ENCODE measurements at regions not wholly inside any gene's neighbourhood (a gene's known extent, or its start where the extent isn't known, plus 50 kb on each side); places are given as distances from the start of the nearest gene placed in this dataset.

DNA sequence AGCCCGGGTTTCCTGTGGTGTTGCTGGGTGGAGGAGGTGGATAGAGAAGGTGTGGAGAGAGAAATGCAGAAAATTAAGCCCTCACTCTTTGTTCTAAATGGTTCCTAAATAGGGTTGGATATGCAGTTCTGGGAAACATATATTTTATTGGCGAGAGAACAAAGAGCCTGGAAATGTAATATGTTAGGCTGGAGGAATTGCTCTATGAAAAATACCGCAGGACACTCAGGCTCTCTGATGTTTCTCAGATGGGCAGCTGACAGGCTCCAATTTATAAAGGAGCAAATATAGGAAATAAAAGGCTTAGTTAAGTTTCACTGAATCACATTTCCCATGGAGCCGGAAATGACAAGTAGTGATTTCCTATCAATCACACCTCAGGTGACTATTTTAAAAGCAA, 428.0 kb downstream of the TMEM135 start (continued):
- TF ChIP-seq SIN3A (conservative IDR thresholded peaks at IDR 0.05 in 1 of 2, IDR thresholded peaks at IDR 0.05 in 1 of 2; ENCODE audit: low read depth in 1 of 2, low read length in 2 of 2) (no peak), EP300 (IDR thresholded peaks at IDR 0.05; ENCODE audit: borderline replicate concordance in 1 of 2, low read depth in 2 of 2, low read length in 2 of 2) (no peak), POU5F1 (IDR thresholded peaks at IDR 0.05; ENCODE audit: low read depth, low read length) (no peak), RBBP5 (IDR thresholded peaks at IDR 0.05; ENCODE audit: borderline replicate concordance, low read depth, low read length) (no peak)
- TF ChIP-seq, protein P1, sequence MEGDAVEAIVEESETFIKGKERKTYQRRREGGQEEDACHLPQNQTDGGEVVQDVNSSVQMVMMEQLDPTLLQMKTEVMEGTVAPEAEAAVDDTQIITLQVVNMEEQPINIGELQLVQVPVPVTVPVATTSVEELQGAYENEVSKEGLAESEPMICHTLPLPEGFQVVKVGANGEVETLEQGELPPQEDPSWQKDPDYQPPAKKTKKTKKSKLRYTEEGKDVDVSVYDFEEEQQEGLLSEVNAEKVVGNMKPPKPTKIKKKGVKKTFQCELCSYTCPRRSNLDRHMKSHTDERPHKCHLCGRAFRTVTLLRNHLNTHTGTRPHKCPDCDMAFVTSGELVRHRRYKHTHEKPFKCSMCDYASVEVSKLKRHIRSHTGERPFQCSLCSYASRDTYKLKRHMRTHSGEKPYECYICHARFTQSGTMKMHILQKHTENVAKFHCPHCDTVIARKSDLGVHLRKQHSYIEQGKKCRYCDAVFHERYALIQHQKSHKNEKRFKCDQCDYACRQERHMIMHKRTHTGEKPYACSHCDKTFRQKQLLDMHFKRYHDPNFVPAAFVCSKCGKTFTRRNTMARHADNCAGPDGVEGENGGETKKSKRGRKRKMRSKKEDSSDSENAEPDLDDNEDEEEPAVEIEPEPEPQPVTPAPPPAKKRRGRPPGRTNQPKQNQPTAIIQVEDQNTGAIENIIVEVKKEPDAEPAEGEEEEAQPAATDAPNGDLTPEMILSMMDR (IDR thresholded peaks at IDR 0.05; ENCODE audit: control extremely low read depth in 1 of 3, insufficient read depth in 1 of 3, low read depth in 1 of 3, low read length in 3 of 3): no peak
- TF ChIP-seq, protein P2, sequence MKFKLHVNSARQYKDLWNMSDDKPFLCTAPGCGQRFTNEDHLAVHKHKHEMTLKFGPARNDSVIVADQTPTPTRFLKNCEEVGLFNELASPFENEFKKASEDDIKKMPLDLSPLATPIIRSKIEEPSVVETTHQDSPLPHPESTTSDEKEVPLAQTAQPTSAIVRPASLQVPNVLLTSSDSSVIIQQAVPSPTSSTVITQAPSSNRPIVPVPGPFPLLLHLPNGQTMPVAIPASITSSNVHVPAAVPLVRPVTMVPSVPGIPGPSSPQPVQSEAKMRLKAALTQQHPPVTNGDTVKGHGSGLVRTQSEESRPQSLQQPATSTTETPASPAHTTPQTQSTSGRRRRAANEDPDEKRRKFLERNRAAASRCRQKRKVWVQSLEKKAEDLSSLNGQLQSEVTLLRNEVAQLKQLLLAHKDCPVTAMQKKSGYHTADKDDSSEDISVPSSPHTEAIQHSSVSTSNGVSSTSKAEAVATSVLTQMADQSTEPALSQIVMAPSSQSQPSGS (IDR thresholded peaks at IDR 0.05; ENCODE audit: low read length): no peak
